ENCODE measurements at regions not wholly inside any gene's neighbourhood (a gene's known extent, or its start where the extent isn't known, plus 50 kb on each side); places are given as distances from the start of the nearest gene placed in this dataset.

- TF ChIP-seq, protein P1, sequence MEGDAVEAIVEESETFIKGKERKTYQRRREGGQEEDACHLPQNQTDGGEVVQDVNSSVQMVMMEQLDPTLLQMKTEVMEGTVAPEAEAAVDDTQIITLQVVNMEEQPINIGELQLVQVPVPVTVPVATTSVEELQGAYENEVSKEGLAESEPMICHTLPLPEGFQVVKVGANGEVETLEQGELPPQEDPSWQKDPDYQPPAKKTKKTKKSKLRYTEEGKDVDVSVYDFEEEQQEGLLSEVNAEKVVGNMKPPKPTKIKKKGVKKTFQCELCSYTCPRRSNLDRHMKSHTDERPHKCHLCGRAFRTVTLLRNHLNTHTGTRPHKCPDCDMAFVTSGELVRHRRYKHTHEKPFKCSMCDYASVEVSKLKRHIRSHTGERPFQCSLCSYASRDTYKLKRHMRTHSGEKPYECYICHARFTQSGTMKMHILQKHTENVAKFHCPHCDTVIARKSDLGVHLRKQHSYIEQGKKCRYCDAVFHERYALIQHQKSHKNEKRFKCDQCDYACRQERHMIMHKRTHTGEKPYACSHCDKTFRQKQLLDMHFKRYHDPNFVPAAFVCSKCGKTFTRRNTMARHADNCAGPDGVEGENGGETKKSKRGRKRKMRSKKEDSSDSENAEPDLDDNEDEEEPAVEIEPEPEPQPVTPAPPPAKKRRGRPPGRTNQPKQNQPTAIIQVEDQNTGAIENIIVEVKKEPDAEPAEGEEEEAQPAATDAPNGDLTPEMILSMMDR (IDR thresholded peaks at IDR 0.05): no peak
These were observed 1622.5 kb downstream of the MAT2B start for GRCh38 chr5:165127941-165128340.

DNA sequence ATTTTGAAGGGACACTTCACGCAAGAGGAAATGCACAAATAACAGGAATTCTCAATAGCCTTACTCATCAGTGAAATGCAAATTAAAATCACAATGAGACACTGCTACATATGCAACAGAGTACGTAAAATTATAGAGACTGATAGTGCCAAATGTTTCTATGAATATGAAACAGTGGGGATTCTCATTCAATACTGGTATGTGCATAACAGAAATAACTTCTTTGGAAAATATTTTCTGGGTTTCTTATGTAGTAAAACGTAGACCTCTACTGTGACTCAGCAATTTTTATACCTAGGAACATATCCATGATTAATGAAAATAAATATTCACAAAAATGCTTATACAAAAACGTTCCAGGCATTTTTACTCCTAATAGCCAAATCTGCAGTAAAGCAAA lies 1625.2 kb downstream of the MAT2B start:
- Mint-ChIP-seq H3K36me3 (ENCODE audit: low read depth) (no peaks in the 10 kb centered on the region), H3K9me3 (ENCODE audit: low read depth) (peaks cover 3% of the 10 kb centered on the region), H3K4me3 (ENCODE audit: unreplicated experiment) (no peak overlapping the region), H3K27ac (ENCODE audit: unreplicated experiment) (no peak overlapping the region), H3K4me1 (ENCODE audit: low read depth) (no peaks in the 10 kb centered on the region), H3K27me3 (ENCODE audit: low read depth) (no peaks in the 10 kb centered on the region)
- no peak for DNase-seq (ENCODE audit: low spot score)
- TF ChIP-seq, protein P1 (IDR thresholded peaks at IDR 0.05): no peak

More at GRCh38 chr5:165127941-165128340, 1622.5 kb downstream of the MAT2B start:
- DNase-seq (ENCODE audit: low spot score): no peak
- H3K9me3 Mint-ChIP-seq (ENCODE audit: low read depth): peaks cover 3% of the 10 kb centered on the region
- H3K27ac Mint-ChIP-seq (ENCODE audit: unreplicated experiment): no peak overlapping the region
- no peaks in the 10 kb centered on the region for H3K4me1 Mint-ChIP-seq (ENCODE audit: low read depth)
- no peaks in the 10 kb centered on the region for H3K27me3 Mint-ChIP-seq (ENCODE audit: low read depth)
- H3K36me3 Mint-ChIP-seq (ENCODE audit: low read depth): no peaks in the 10 kb centered on the region
- no peak overlapping the region for H3K4me3 Mint-ChIP-seq (ENCODE audit: unreplicated experiment)

GRCh38 chr5:165134155-165134554 lies 1628.7 kb downstream of the MAT2B start:
- H3K9me3 Mint-ChIP-seq (ENCODE audit: low read depth): peaks cover 5% of the 10 kb centered on the region
- no peak overlapping the region for H3K4me3 Mint-ChIP-seq (ENCODE audit: unreplicated experiment)
- H3K4me1 Mint-ChIP-seq (ENCODE audit: low read depth): no peaks in the 10 kb centered on the region
- no peaks in the 10 kb centered on the region for H3K27me3 Mint-ChIP-seq (ENCODE audit: low read depth)
- TF ChIP-seq, protein P1 (IDR thresholded peaks at IDR 0.05): no peak
- DNase-seq (ENCODE audit: low spot score): no peak
- H3K27ac Mint-ChIP-seq (ENCODE audit: unreplicated experiment): no peak overlapping the region
- no peaks in the 10 kb centered on the region for H3K36me3 Mint-ChIP-seq (ENCODE audit: low read depth)

DNA sequence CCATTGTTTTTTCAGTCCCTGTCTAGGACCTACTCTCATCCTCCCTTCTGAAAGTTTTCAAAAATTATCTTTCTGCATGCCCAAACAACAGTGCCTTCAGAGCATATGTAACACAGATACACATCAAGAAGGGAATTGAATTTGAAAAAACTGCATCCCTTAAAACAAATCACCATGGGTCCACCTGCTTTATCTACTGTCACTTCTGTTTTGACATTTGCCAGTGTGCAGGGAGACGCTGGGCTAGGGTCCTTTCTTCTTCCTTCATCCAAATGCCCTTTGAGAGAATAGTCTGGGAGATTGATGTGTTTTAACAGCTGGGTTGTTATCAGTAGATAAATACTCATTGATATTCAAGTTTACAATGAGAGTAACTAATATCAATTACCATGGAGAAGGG lies 1630.1 kb downstream of the MAT2B start:
- no peak for DNase-seq (ENCODE audit: low spot score)
- Mint-ChIP-seq H3K4me3 (ENCODE audit: unreplicated experiment) (no peak overlapping the region), H3K27ac (ENCODE audit: unreplicated experiment) (no peak overlapping the region), H3K27me3 (ENCODE audit: low read depth) (no peaks in the 10 kb centered on the region), H3K36me3 (ENCODE audit: low read depth) (no peaks in the 10 kb centered on the region), H3K9me3 (ENCODE audit: low read depth) (peaks cover 5% of the 10 kb centered on the region), H3K4me1 (ENCODE audit: low read depth) (no peaks in the 10 kb centered on the region)
- TF ChIP-seq, protein P1 (IDR thresholded peaks at IDR 0.05): no peak

DNA sequence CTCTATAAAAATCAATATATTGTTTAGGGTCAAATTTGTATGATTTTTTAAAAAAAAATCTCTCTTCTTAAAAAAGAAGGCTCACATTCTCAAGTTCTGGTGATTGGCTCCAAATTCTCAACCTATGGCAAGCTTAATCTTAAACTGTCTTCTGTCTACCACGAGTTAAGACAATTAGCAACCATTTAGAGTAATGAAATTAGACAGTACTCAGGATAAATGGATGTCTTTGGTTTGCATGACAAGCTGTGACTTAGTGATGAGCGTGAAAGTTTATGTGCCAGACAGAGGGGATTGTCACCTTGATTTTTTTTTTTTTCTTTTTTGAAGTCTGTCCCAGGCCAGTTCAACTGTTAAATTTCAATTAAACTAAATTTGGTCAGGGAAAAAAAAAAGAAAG lies 1632.3 kb downstream of the MAT2B start:
- H3K9me3 Mint-ChIP-seq (ENCODE audit: low read depth): peaks cover 5% of the 10 kb centered on the region
- H3K36me3 Mint-ChIP-seq (ENCODE audit: low read depth): no peaks in the 10 kb centered on the region
- TF ChIP-seq, protein P1 (IDR thresholded peaks at IDR 0.05): no peak
- H3K4me1 Mint-ChIP-seq (ENCODE audit: low read depth): no peaks in the 10 kb centered on the region
- no peak overlapping the region for H3K4me3 Mint-ChIP-seq (ENCODE audit: unreplicated experiment)
- no peak for DNase-seq (ENCODE audit: low spot score)
- no peak overlapping the region for H3K27ac Mint-ChIP-seq (ENCODE audit: unreplicated experiment)
- no peaks in the 10 kb centered on the region for H3K27me3 Mint-ChIP-seq (ENCODE audit: low read depth)
